IgD-negative memory B cell (primary cell): ENCODE measurements at regions not wholly inside any gene's neighbourhood (a gene's known extent, or its start where the extent isn't known, plus 50 kb on each side); places are given as distances from the start of the nearest gene placed in this dataset.

Experiments
- H3K27ac Mint-ChIP-seq, 3 donors: one replicate each; pipeline ENCODE4 v1.8.0; 2020 to 2022; ENCODE audit warnings: mild to moderate bottlenecking in 3 of 3, mixed read lengths in 3 of 3, moderate library complexity in 1 of 3
- H3K27me3 Mint-ChIP-seq: one replicate; pipeline ENCODE4 v1.8.0; 2021; ENCODE audit warnings: mixed read lengths
- H3K36me3 Mint-ChIP-seq: one replicate; pipeline ENCODE4 v1.8.0; 2020; ENCODE audit warnings: mild to moderate bottlenecking, mixed read lengths
- H3K4me1 Mint-ChIP-seq, 3 donors: one replicate each; pipeline ENCODE4 v1.8.0; 2020 to 2022; ENCODE audit warnings: mixed read lengths in 3 of 3, mild to moderate bottlenecking in 1 of 3
- H3K4me3 Mint-ChIP-seq, 4 donors: one replicate each; pipeline ENCODE4 v1.8.0; 2020 to 2022; ENCODE audit warnings: mild to moderate bottlenecking in 4 of 4, mixed read lengths in 4 of 4, moderate library complexity in 3 of 4
- H3K9me3 Mint-ChIP-seq, 3 donors: one replicate each; pipeline ENCODE4 v1.8.0; 2020 to 2021; ENCODE audit warnings: mixed read lengths in 3 of 3, mild to moderate bottlenecking in 1 of 3

DNA sequence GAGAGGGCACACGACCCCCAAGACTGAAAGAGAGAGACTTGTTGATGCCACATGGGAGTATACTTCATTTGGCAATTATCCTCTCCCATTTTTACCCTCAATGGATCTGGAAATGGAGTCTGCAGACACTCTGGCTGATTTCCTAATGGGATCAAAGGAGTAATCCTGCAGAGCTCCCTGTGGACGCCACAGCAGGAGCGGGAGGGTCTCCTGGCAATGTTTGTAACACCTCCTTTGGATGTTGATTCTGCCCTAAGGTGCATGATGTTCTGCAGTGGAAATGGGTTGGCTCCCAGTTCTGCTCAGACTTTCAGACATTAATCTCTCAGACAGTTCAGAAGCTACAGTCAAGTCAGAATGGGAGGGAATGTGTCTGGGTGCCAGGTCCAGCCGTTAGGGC lies 166.0 kb upstream of the WDR11 start:
- Mint-ChIP-seq H3K4me3 (no peak overlapping the region), H3K27me3 (peaks cover 1% of the 10 kb centered on the region), H3K36me3 (no peaks in the 10 kb centered on the region), H3K9me3 (peaks cover 0 to 2% (median 2%) of the 10 kb centered on the region in 3 donors), H3K4me1 (peaks cover 0 to 1% (median 0%) of the 10 kb centered on the region in 3 donors), H3K27ac (peak overlapping the region in 1 of 3 donors; percentile 33)

DNA sequence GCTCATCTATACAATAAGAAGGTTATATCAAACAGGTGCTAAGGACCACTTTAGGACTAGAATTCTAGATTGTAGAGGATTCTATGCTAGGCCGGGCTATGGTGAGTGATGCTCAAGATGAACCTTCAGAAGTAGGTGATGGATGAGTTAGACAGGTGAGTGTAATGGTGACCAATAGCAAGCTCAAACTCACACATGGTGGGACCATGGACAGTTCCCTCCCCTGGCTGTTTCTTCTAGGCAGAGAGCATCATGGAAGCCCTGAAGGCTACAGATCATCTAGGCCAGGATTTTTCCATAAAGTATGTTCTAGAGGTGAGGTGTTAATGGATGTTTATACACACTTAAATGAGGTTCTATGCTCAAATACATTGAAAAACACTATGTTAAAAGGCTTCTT lies 162.2 kb upstream of the WDR11 start:
- Mint-ChIP-seq H3K36me3 (no peaks in the 10 kb centered on the region), H3K9me3 (peaks cover 2 to 4% (median 2%) of the 10 kb centered on the region in 3 donors), H3K4me3 (no peak overlapping the region), H3K27me3 (peaks cover 1% of the 10 kb centered on the region), H3K4me1 (peaks cover 0 to 4% (median 3%) of the 10 kb centered on the region in 3 donors), H3K27ac (no peak overlapping the region)

DNA sequence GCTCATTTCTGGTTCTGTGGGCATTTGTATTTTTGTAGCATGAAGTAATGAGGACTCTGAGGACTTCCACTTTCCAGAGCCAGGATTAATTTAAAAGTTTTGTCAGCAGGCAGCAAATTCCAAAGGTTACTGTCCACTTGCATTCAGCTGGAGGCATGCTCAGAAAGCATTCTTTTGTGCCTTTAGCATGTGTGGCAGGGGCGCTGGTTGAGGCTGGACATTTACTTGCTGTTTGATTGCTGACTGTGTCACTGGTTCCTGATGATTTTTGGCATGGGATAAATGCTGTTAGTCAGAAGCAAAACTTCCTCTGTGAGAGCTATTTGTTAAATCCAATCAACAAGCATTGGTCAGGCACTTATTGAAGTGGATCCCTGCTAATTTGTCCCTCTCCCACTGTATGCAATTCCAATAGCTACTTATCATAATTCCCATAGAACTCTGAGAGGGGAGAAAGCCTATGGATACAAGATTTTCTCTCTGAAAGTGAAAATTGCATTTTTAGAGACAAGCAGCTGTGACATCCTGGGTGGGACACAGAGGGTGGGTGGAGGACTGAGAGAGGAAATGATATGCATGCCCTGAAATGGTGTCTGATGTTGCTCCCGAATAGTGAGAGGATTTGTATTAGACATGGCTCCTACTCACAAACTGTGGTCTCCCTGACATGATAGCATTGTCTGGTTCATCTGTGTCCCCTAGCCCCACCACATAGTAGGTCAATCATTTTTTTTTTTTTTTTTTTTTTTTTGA lies 161.2 kb upstream of the WDR11 start:
- Mint-ChIP-seq H3K27me3 (peaks cover under 1% of the 10 kb centered on the region), H3K4me1 (peaks cover 0 to 4% (median 3%) of the 10 kb centered on the region in 3 donors), H3K4me3 (no peak overlapping the region), H3K36me3 (no peaks in the 10 kb centered on the region), H3K9me3 (peaks cover 2 to 4% (median 4%) of the 10 kb centered on the region in 3 donors), H3K27ac (no peak overlapping the region)

DNA sequence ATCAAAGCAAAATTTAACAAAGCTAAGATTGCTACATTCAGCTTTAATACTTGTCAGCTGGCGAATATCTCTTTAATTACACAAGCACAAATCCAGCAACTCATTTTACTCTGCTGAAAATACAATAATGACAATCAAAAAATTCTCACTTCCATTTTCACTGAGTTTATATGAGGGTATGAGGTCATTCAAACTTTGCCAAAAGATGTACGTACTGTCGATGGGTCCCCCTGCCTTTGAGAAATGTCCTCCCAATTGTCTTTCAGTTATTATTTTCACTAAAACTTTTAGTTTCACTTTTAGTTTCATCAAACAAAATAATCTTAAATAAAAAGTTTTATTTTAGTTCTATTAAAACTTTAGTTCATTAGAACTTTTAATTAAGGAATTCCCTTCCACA lies 159.5 kb upstream of the WDR11 start:
- peak overlapping the region in 1 of 4 donors; percentile 17 for H3K4me3 Mint-ChIP-seq
- H3K27me3 Mint-ChIP-seq: no peaks in the 10 kb centered on the region
- H3K4me1 Mint-ChIP-seq: peaks cover 0 to 4% (median 3%) of the 10 kb centered on the region in 3 donors
- H3K27ac Mint-ChIP-seq: no peak overlapping the region
- H3K9me3 Mint-ChIP-seq: peaks cover 2 to 14% (median 6%) of the 10 kb centered on the region in 3 donors
- H3K36me3 Mint-ChIP-seq: no peaks in the 10 kb centered on the region

DNA sequence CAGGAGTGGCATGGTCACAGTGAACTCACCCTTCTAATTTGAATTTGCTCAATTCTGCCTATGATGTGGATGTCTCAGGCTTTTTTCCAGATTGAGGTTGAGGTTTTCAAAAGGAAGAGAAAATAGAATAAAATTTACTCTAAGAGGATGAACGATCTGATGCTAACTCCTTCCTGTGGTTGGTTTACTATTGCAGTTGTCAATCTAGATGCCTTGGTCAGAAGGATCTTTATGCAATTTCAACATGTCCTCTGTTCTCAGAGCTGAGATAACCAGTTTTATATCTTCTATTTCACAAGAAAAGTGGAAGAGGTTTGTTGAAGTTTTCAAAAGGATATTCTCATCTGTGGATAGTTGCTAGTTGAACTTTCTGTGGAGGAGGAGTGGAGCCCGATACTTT lies 150.7 kb upstream of the WDR11 start:
- no peaks in the 10 kb centered on the region for H3K36me3 Mint-ChIP-seq
- no peak overlapping the region for H3K4me3 Mint-ChIP-seq
- H3K27ac Mint-ChIP-seq: no peak overlapping the region
- H3K9me3 Mint-ChIP-seq: peaks cover 6 to 25% (median 15%) of the 10 kb centered on the region in 3 donors
- H3K27me3 Mint-ChIP-seq: no peaks in the 10 kb centered on the region
- no peaks in the 10 kb centered on the region for H3K4me1 Mint-ChIP-seq

DNA sequence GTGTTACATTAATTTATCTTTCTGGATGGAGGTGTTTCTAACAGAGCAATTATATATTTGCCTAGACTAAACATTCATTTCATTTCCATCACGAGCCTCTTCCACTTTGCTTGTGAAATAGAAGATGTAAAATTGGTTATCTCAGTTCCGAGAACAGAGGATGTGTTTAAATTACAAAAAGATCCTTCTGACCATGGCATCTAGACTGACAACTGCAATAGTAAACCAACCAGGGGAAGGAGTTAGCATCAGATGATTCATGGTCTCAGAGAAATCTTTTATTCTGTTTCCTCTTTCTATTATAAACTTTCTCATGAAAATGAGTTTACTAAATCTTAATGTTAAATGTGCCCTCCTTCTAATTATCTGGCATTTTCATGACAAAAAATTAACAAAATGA lies 149.8 kb upstream of the WDR11 start:
- no peaks in the 10 kb centered on the region for H3K36me3 Mint-ChIP-seq
- no peak overlapping the region for H3K4me3 Mint-ChIP-seq
- no peak overlapping the region for H3K27ac Mint-ChIP-seq
- H3K9me3 Mint-ChIP-seq: peaks cover 6 to 17% (median 15%) of the 10 kb centered on the region in 3 donors
- no peaks in the 10 kb centered on the region for H3K4me1 Mint-ChIP-seq
- H3K27me3 Mint-ChIP-seq: no peaks in the 10 kb centered on the region

DNA sequence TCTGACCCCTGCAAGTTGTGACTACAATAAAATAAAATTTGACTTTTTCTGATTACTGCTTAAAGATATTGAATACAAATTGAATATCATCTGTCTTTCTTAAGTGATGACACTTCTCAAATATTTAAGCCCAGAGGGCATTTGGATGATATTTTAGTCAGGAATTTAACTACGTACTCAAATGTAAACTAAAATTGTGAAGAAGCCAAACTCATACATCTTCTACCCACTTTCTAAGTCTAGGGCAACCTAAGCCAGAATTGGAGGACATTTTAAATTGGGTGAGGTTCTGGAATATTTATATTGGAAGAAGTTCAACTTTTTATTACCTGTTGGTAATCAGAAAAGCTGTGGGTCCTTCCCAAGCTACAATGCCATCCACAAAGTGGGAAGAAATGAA lies 149.1 kb upstream of the WDR11 start:
- H3K27me3 Mint-ChIP-seq: no peaks in the 10 kb centered on the region
- H3K27ac Mint-ChIP-seq: no peak overlapping the region
- H3K4me1 Mint-ChIP-seq: no peaks in the 10 kb centered on the region
- H3K36me3 Mint-ChIP-seq: no peaks in the 10 kb centered on the region
- H3K4me3 Mint-ChIP-seq: no peak overlapping the region
- peaks cover 4 to 15% (median 11%) of the 10 kb centered on the region in 3 donors for H3K9me3 Mint-ChIP-seq

DNA sequence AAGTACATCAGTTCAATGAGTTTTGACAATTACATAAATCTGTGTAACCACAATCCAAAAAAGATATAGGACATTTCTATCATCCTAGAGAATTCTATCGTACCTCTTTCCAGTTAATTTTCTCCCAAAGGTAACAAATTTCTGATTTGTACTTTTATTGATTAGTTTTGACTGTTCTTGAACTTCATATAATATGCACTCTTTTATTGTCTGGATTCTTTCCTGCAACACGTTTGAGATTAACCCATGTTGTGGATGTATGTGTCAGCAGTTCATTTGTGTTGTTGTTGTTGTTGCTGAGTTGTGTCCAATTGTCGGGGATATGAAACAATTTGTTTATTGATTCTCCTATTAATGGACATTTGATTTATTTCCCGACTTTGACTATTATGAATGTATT lies 145.9 kb upstream of the WDR11 start:
- H3K4me3 Mint-ChIP-seq: no peak overlapping the region
- no peak overlapping the region for H3K27ac Mint-ChIP-seq
- no peaks in the 10 kb centered on the region for H3K27me3 Mint-ChIP-seq
- peaks cover 0 to 3% (median 1%) of the 10 kb centered on the region in 3 donors for H3K9me3 Mint-ChIP-seq
- H3K36me3 Mint-ChIP-seq: no peaks in the 10 kb centered on the region
- no peaks in the 10 kb centered on the region for H3K4me1 Mint-ChIP-seq

DNA sequence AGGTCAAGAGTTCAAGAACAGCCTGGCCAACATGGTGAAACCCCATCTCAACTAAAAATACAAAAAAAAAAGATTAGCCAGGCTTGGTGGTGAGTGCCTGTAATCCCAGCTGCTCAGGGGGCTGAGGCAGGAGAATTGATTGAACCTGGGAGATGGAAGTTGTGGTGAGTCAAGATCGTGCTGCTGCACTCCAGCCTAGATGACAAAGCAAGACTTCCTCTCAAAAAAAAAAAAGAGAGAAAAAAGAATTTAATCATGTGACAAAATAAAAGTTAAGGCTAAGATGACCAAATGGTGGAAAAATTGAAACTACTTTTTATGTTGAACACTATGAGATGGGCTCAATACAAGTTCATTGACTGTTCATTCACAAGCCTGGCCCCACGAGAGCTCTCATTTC lies 141.1 kb upstream of the WDR11 start:
- Mint-ChIP-seq H3K36me3 (no peaks in the 10 kb centered on the region), H3K27ac (no peak overlapping the region), H3K9me3 (no peaks in the 10 kb centered on the region), H3K4me3 (no peak overlapping the region), H3K27me3 (peaks cover 8% of the 10 kb centered on the region), H3K4me1 (peaks cover 0 to under 1% (median 0%) of the 10 kb centered on the region in 3 donors)

DNA sequence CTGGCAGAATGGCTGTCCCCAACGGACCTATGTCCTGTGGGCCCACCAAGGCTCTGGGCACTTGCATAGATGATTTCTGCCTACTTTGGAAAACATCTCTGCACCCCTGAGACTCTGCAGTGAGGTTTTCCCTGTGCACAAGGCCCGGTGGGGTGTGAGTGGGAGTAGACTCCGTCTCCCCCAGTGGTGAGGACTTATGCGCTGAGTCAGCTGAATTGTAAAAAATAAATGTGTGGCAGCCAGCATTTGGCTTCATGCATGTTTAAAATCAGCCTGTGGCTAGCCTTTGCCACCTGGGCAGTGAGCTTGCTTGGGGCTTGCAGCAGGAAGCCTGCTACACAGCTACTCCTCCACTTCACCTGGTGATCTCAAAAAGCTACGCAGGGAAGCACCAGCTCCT lies 139.3 kb upstream of the WDR11 start:
- H3K4me3 Mint-ChIP-seq: no peak overlapping the region
- peaks cover 8% of the 10 kb centered on the region for H3K27me3 Mint-ChIP-seq
- H3K36me3 Mint-ChIP-seq: no peaks in the 10 kb centered on the region
- no peak overlapping the region for H3K27ac Mint-ChIP-seq
- H3K4me1 Mint-ChIP-seq: peaks cover 0 to 3% (median 0%) of the 10 kb centered on the region in 3 donors
- no peaks in the 10 kb centered on the region for H3K9me3 Mint-ChIP-seq

DNA sequence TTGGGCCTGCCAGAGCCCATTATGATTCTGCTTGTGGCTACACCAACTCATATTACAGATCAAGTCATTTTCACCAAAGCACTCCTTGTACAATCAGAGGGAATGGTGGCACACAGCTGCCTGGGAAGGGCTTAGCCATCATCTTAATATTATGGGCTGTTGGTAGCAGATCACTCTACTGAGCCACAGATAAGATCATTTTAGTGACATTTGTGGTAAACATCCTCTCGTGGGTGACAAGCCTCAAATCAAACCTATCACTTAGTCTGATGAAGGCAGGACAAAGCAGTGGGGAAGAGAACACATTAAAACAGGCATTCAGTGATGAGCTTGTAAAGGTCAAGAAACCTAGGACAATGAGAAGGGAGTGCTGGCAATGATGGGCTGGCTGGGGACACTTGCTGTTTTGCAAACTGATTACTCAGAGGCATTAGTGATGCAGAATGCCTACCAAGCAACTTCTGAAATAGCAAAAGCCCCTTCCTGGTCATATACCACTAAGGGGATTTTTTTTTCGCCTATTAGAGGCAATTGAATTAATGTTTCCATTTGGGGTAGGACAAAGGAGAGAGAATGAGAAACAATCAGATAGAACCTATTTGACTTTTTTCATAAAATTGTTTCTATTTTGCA lies 137.5 kb upstream of the WDR11 start:
- no peak overlapping the region for H3K27ac Mint-ChIP-seq
- H3K9me3 Mint-ChIP-seq: no peaks in the 10 kb centered on the region
- H3K4me3 Mint-ChIP-seq: no peak overlapping the region
- peaks cover 0 to 3% (median 0%) of the 10 kb centered on the region in 3 donors for H3K4me1 Mint-ChIP-seq
- H3K36me3 Mint-ChIP-seq: no peaks in the 10 kb centered on the region
- peaks cover 8% of the 10 kb centered on the region for H3K27me3 Mint-ChIP-seq

DNA sequence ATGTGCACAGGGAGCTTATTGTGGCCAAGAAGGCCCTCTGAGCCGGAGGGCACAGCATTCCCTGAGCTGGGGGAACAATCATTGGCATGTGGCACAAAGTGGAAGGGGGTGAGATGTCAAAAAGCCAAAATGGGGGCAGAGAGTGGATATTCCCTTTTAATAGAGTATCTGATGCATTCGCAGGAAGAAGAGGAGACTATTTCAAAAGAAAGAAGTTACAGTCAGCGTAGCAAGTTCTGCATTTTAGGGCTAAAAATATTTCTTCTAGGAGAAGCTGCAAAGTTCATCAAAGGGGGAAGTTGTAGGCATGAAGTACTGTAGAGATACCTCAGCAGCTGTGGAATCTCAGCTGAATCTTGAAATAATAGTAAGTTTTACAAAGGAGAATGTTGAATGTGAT lies 136.0 kb upstream of the WDR11 start:
- Mint-ChIP-seq H3K4me1 (peaks cover 0 to 3% (median 0%) of the 10 kb centered on the region in 3 donors), H3K9me3 (no peaks in the 10 kb centered on the region), H3K36me3 (no peaks in the 10 kb centered on the region), H3K27ac (no peak overlapping the region), H3K27me3 (peaks cover 8% of the 10 kb centered on the region), H3K4me3 (no peak overlapping the region)

DNA sequence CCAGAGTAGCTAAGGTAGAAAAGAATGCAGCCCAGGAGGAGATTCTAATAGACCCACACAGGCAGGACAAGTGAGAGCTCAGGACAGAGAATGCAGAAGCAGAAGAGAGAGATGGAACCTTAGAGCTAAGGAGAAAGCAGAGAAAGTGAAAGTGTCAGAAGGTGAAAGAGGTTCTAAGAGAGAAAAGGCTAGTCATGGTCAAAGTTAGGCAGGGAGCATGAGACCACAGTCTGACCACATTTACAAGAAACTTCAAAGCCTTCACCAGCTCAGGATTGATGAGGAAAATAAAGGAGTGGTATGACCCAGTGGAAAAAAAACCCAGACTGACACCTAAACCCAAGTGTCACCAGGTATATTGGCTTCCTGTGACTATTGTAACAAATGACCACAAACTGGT lies 131.8 kb upstream of the WDR11 start:
- H3K4me3 Mint-ChIP-seq: no peak overlapping the region
- H3K27me3 Mint-ChIP-seq: no peaks in the 10 kb centered on the region
- no peaks in the 10 kb centered on the region for H3K36me3 Mint-ChIP-seq
- no peak overlapping the region for H3K27ac Mint-ChIP-seq
- peaks cover 0 to 3% (median 0%) of the 10 kb centered on the region in 3 donors for H3K4me1 Mint-ChIP-seq
- H3K9me3 Mint-ChIP-seq: no peaks in the 10 kb centered on the region

DNA sequence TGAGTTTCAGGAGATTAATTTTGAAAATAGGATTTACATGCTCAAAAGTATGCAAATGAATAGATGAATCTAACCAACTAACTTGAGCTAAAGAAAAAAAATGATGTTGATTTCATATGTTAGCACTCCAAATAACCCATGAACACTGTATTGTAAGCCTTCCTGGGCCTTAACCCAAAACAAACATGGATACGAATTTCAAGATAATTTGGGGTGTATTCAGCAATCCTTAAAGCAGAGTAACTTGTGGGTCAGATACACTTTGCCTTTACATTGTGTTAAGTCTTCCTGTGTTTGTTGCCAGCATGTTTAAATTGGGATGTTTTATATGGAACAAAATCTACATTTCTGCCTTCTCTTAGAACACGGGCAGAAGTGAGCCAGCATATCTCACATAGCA lies 124.2 kb upstream of the WDR11 start:
- no peaks in the 10 kb centered on the region for H3K36me3 Mint-ChIP-seq
- no peak overlapping the region for H3K4me3 Mint-ChIP-seq
- H3K27me3 Mint-ChIP-seq: peaks cover 2% of the 10 kb centered on the region
- H3K9me3 Mint-ChIP-seq: peaks cover 0 to 2% (median 0%) of the 10 kb centered on the region in 3 donors
- no peak overlapping the region for H3K27ac Mint-ChIP-seq
- no peaks in the 10 kb centered on the region for H3K4me1 Mint-ChIP-seq

DNA sequence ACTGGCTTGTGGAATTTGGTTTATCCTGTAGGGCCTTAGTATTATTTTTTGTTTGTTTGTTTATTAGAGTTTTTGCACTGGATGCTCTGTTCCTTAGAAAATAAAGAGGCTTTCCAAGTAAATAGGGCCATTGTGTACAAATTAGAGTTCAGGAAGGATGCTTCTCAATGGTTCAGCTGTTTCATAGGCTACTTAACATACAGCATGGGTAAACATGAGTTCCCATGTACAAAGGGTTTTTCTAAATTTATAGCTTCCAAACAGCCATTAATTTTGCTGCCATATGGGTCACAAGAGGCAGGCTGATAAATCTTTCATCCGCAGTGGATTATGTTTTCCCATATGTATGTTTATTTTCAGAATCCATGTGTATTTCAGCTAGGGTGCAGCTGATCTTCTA lies 121.6 kb upstream of the WDR11 start:
- Mint-ChIP-seq H3K27me3 (peaks cover 2% of the 10 kb centered on the region), H3K4me1 (no peaks in the 10 kb centered on the region), H3K9me3 (peaks cover 0 to 2% (median 0%) of the 10 kb centered on the region in 3 donors), H3K36me3 (no peaks in the 10 kb centered on the region), H3K27ac (no peak overlapping the region), H3K4me3 (no peak overlapping the region)

DNA sequence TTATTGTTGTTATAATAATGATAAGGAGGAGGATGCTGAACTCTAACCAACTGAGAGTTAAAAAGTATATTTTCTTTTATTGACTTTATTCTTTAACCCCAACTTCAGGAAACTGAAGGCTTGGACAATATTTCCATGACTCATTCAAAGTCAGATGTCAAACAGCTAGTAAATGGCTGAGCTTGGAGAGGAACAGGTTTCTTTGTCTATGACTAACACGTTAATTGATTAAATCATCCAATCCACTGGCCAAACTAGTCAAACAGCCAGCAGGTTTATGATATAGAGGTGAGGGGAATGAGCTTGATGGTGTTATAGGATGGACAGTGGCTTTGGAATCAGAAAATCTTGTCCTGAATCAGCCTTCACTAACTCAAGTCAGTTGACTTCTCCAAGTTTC lies 119.1 kb upstream of the WDR11 start:
- Mint-ChIP-seq H3K4me1 (peaks cover 0 to 2% (median 0%) of the 10 kb centered on the region in 3 donors), H3K36me3 (no peaks in the 10 kb centered on the region), H3K4me3 (no peak overlapping the region), H3K9me3 (peaks cover 0 to 2% (median 0%) of the 10 kb centered on the region in 3 donors), H3K27me3 (peaks cover 11% of the 10 kb centered on the region), H3K27ac (no peak overlapping the region)
